ENCODE measurements at regions not wholly inside any gene's neighbourhood (a gene's known extent, or its start where the extent isn't known, plus 50 kb on each side); places are given as distances from the start of the nearest gene placed in this dataset.

DNA sequence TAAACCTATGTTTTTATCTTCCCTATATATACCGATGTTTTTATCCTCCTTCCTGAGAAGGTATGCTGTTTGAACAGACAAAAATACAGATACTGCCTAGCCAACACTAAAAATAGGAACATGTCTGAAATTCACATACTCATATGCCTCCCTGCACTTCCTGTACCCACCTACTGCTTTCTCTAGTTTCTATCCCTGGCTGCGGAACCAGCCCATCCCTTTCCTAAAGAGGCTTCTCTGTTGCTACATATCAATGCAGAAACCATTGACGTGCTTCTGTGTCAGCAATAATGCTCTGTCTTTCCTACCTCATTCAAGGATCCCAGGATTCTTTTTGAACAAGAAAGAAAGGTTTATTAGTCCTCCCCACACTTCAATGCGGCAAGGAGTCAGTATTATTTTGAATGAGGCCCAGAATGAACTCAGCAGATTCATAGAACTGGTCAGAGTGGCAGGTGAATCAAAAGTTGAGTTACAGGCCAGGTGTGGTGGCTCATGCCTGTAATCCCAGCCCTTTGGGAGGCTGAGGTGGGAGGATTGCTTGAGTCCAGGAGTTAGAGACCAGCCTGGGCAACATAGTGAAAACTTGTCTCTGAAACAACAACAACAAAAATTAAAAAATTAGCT, 67.8 kb upstream of the NAP1L1 start:
- TF ChIP-seq, protein P1, sequence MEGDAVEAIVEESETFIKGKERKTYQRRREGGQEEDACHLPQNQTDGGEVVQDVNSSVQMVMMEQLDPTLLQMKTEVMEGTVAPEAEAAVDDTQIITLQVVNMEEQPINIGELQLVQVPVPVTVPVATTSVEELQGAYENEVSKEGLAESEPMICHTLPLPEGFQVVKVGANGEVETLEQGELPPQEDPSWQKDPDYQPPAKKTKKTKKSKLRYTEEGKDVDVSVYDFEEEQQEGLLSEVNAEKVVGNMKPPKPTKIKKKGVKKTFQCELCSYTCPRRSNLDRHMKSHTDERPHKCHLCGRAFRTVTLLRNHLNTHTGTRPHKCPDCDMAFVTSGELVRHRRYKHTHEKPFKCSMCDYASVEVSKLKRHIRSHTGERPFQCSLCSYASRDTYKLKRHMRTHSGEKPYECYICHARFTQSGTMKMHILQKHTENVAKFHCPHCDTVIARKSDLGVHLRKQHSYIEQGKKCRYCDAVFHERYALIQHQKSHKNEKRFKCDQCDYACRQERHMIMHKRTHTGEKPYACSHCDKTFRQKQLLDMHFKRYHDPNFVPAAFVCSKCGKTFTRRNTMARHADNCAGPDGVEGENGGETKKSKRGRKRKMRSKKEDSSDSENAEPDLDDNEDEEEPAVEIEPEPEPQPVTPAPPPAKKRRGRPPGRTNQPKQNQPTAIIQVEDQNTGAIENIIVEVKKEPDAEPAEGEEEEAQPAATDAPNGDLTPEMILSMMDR (IDR thresholded peaks at IDR 0.05), result no peak
- TF ChIP-seq EZH2 (IDR thresholded peaks at IDR 0.05; ENCODE audit: borderline replicate concordance, insufficient read depth, low read depth, low read length, poor library complexity, severe bottlenecking), result no peak
